ENCODE measurements at regions not wholly inside any gene's neighbourhood (a gene's known extent, or its start where the extent isn't known, plus 50 kb on each side); places are given as distances from the start of the nearest gene placed in this dataset.

DNA sequence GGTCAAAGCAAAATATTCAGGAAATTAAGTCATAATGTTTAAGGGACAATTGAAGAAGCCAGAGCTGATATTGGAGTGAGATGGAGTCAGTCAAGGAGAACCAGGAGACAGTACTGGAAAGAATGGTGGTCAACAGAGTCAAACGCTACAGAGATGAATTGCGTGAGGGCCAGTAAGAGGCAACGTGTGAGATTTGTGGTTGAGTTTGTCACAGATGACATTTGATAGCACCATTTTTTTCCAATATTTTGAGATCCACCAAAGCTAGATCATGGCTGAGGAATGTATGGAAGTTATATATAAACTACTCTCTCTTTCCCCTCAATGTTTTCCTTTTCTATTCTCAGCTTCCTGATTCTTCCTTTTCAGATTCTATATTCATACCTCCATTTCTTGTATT is 375.1 kb upstream of the ROBO2 start (continued):
- TF ChIP-seq ZNF146 (CRISPR knock-in tag; IDR thresholded peaks at IDR 0.05; ENCODE audit: unreplicated experiment): no peak
- no peak for TF ChIP-seq ZNF197 (CRISPR knock-in tag; IDR thresholded peaks at IDR 0.05; ENCODE audit: low read depth)
- TF ChIP-seq ZNF133 (CRISPR knock-in tag; IDR thresholded peaks at IDR 0.05): no peak
- no peak for TF ChIP-seq ZNF77 (CRISPR knock-in tag; IDR thresholded peaks at IDR 0.05)

DNA sequence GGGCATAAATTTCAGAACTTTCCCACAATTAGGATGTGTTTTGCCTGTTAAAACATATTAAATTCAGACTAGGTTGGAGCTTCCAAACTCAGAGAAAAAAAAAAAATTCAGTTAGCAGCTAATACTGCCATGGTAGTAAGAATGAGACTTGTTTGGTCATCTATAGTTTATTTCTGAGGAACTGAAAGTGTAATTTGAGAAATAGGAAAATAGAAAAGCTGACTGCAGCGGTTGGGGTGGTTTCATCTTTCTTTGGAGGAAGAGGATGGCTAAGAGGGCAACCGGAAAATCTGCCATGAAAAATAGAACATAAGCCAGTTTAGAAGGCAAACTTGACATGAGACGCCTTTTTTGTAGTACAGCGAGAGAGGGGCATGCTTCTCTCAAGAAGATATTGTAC is 371.2 kb upstream of the ROBO2 start:
- Histone ChIP-seq H3K27me3 (ENCODE audit: control insufficient read depth in 2 of 2, insufficient read depth in 2 of 2, low read length in 2 of 2) (no peaks in the 10 kb centered on the region), H2AFZ (ENCODE audit: low read depth, low read length) (no peak overlapping the region), H3K9me1 (ENCODE audit: control insufficient read depth, insufficient read depth, low read length) (no peaks in the 10 kb centered on the region), H3K4me3 (no peak overlapping the region), H3K4me2 (ENCODE audit: insufficient read depth, low read length) (no peak overlapping the region), H3K79me2 (ENCODE audit: control insufficient read depth, insufficient read depth, low read length) (no peaks in the 10 kb centered on the region), H3K36me3 (ENCODE audit: control insufficient read depth, insufficient read depth, low read length) (no peaks in the 10 kb centered on the region), H3K4me1 (replicated peaks in 1 of 2; ENCODE audit: control insufficient read depth in 2 of 2, insufficient read depth in 2 of 2, low read length in 2 of 2) (no peaks in the 10 kb centered on the region), H4K20me1 (replicated peaks; ENCODE audit: control insufficient read depth, insufficient read depth, low read length) (no peaks in the 10 kb centered on the region), H3K27ac (ENCODE audit: extremely low read depth, low read depth, low read length) (no peak overlapping the region), H3K9me3 (replicated peaks; ENCODE audit: control insufficient read depth, insufficient read depth, low read depth, low read length) (no peaks in the 10 kb centered on the region; the same call in 1 of the 2 replicates), H3K9ac (ENCODE audit: insufficient read depth in 1 of 2, low read depth in 2 of 2, low read length in 2 of 2) (no peak overlapping the region)
- CTCF ChIA-PET (ENCODE audit: low intra/inter-chr PET ratio): no interaction called here
- no peak for DNase-seq (ENCODE audit: extremely low read depth in 1 of 4, low spot score in 3 of 4)
- FAIRE-seq: no peak
- POLR2A ChIA-PET: no interaction called here
- no TSS peak for BruUV-seq (replicated peaks)
- intact Hi-C loops (cut with micrococcal nuclease): no loop called here
- whole genome bisulfite sequencing (ENCODE audit: insufficient coverage, low coverage, missing lambda C conversion rate): 0% methylated on average over 3 of the region's 4 CpGs
- no peak for ATAC-seq
- in situ Hi-C loops (cut with MboI): no loop called here
- TF ChIP-seq MAFF (IDR thresholded peaks at IDR 0.05; ENCODE audit: low read length) (no peak), NELFE (IDR thresholded peaks at IDR 0.05; ENCODE audit: insufficient read depth, insufficient read length) (no peak), NR4A1 (CRISPR knock-in tag; IDR thresholded peaks at IDR 0.05) (no peak), NR4A1 (tag; IDR thresholded peaks at IDR 0.05) (no peak), PHF20 (IDR thresholded peaks at IDR 0.05; ENCODE audit: partially characterized antibody) (no peak), EWSR1 (IDR thresholded peaks at IDR 0.05; ENCODE audit: borderline replicate concordance, low read depth, partially characterized antibody) (no peak), SUPT5H (IDR thresholded peaks at IDR 0.05) (no peak)
- TF ChIP-seq, protein P1, sequence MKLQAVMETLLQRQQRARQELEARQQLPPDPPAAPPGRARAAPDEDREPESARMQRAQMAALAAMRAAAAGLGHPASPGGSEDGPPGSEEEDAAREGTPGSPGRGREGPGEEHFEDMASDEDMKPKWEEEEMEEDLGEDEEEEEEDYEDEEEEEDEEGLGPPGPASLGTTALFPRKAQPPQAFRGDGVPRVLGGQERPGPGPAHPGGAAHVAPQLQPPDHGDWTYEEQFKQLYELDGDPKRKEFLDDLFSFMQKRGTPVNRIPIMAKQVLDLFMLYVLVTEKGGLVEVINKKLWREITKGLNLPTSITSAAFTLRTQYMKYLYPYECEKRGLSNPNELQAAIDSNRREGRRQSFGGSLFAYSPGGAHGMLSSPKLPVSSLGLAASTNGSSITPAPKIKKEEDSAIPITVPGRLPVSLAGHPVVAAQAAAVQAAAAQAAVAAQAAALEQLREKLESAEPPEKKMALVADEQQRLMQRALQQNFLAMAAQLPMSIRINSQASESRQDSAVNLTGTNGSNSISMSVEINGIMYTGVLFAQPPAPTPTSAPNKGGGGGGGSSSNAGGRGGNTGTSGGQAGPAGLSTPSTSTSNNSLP (IDR thresholded peaks at IDR 0.05; ENCODE audit: borderline replicate concordance, low read depth, low read length): no peak
- TF ChIP-seq, protein P2, sequence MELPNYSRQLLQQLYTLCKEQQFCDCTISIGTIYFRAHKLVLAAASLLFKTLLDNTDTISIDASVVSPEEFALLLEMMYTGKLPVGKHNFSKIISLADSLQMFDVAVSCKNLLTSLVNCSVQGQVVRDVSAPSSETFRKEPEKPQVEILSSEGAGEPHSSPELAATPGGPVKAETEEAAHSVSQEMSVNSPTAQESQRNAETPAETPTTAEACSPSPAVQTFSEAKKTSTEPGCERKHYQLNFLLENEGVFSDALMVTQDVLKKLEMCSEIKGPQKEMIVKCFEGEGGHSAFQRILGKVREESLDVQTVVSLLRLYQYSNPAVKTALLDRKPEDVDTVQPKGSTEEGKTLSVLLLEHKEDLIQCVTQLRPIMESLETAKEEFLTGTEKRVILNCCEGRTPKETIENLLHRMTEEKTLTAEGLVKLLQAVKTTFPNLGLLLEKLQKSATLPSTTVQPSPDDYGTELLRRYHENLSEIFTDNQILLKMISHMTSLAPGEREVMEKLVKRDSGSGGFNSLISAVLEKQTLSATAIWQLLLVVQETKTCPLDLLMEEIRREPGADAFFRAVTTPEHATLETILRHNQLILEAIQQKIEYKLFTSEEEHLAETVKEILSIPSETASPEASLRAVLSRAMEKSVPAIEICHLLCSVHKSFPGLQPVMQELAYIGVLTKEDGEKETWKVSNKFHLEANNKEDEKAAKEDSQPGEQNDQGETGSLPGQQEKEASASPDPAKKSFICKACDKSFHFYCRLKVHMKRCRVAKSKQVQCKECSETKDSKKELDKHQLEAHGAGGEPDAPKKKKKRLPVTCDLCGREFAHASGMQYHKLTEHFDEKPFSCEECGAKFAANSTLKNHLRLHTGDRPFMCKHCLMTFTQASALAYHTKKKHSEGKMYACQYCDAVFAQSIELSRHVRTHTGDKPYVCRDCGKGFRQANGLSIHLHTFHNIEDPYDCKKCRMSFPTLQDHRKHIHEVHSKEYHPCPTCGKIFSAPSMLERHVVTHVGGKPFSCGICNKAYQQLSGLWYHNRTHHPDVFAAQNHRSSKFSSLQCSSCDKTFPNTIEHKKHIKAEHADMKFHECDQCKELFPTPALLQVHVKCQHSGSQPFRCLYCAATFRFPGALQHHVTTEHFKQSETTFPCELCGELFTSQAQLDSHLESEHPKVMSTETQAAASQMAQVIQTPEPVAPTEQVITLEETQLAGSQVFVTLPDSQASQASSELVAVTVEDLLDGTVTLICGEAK (IDR thresholded peaks at IDR 0.05): no peak
- TF ChIP-seq, protein P2 (CRISPR knock-in tag; IDR thresholded peaks at IDR 0.05): no peak

Measured in K562 (cell line).